ENCODE measurements at regions not wholly inside any gene's neighbourhood (a gene's known extent, or its start where the extent isn't known, plus 50 kb on each side); places are given as distances from the start of the nearest gene placed in this dataset.

DNA sequence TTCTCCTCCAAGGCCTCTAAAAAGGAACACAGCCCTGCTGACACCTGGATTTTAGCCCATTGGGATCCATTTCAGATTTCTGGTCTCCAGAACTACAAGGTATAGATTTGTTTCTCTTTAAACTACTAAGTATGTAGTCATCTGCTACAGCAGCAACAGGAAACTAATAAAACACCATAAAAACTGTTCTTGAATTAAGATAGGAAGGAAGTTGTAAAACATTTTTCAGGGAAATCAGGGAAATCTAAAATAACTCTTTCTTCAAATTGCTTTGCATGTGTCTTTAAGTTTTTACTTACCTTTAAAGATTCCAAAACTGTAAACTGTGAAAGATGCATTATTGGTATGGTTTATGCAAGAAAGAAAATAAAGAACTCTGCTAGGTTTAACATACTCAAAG lies 407.0 kb upstream of the TOM1L1 start:
- TF ChIP-seq, protein P1, sequence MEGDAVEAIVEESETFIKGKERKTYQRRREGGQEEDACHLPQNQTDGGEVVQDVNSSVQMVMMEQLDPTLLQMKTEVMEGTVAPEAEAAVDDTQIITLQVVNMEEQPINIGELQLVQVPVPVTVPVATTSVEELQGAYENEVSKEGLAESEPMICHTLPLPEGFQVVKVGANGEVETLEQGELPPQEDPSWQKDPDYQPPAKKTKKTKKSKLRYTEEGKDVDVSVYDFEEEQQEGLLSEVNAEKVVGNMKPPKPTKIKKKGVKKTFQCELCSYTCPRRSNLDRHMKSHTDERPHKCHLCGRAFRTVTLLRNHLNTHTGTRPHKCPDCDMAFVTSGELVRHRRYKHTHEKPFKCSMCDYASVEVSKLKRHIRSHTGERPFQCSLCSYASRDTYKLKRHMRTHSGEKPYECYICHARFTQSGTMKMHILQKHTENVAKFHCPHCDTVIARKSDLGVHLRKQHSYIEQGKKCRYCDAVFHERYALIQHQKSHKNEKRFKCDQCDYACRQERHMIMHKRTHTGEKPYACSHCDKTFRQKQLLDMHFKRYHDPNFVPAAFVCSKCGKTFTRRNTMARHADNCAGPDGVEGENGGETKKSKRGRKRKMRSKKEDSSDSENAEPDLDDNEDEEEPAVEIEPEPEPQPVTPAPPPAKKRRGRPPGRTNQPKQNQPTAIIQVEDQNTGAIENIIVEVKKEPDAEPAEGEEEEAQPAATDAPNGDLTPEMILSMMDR (conservative IDR thresholded peaks at IDR 0.05; ENCODE audit: low read depth, low read length) = no peak
- TF ChIP-seq RCOR1 (IDR thresholded peaks at IDR 0.05; ENCODE audit: insufficient replicate concordance, low read length) = no peak
- TF ChIP-seq, protein P2, sequence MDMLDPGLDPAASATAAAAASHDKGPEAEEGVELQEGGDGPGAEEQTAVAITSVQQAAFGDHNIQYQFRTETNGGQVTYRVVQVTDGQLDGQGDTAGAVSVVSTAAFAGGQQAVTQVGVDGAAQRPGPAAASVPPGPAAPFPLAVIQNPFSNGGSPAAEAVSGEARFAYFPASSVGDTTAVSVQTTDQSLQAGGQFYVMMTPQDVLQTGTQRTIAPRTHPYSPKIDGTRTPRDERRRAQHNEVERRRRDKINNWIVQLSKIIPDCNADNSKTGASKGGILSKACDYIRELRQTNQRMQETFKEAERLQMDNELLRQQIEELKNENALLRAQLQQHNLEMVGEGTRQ (IDR thresholded peaks at IDR 0.05; ENCODE audit: low read depth, low read length) = no peak
- TF ChIP-seq SMC3 (IDR thresholded peaks at IDR 0.05; ENCODE audit: low read depth, low read length) = no peak
- TF ChIP-seq CEBPB (IDR thresholded peaks at IDR 0.05; ENCODE audit: low read depth, low read length) = no peak
- no peak for TF ChIP-seq RAD21 (IDR thresholded peaks at IDR 0.05; ENCODE audit: low read length)
- no peak for TF ChIP-seq MXI1 (IDR thresholded peaks at IDR 0.05; ENCODE audit: borderline replicate concordance, low read depth, low read length)
- TF ChIP-seq POLR2A (IDR thresholded peaks at IDR 0.05; ENCODE audit: low read depth, low read length) = no peak
- no peak for TF ChIP-seq RFX5 (IDR thresholded peaks at IDR 0.05; ENCODE audit: low read depth, low read length)

Measured in IMR-90 (cell line).